Transverse colon (tissue), 4 donors: ENCODE measurements at regions not wholly inside any gene's neighbourhood (a gene's known extent, or its start where the extent isn't known, plus 50 kb on each side); places are given as distances from the start of the nearest gene placed in this dataset.

Experiments used
- CTCF ChIP-seq, 5 experiments: fragments of 200-600 bp in 3 of 5; fragments of 450-650 bp in 2 of 5; sonication (generic) in 3 of 5; IDR thresholded peaks; 1 replicate in 2 of 5; 2 replicates in 3 of 5; pipeline ENCODE4 v1.5.1; 2016 to 2017; ENCODE audit warnings: antibody characterized with exemption in 5 of 5, inconsistent platforms in 3 of 5, mild to moderate bottlenecking in 2 of 5, moderate library complexity in 1 of 5
- POLR2A ChIP-seq: fragments of 450-650 bp; IDR thresholded peaks from one replicate; pipeline ENCODE4 v1.6.1; 2016; ENCODE audit warnings: antibody characterized with exemption, mild to moderate bottlenecking, moderate library complexity
- POLR2AphosphoS5 ChIP-seq, 3 donors: sonication (generic); formaldehyde crosslinking; IDR thresholded peaks; one replicate each; pipeline ENCODE4 v1.6.1; 2016; ENCODE audit warnings: antibody characterized with exemption in 3 of 3

GRCh38 chr5:61622156-61622555 lies 290.1 kb downstream of the ZSWIM6 start:
- TF ChIP-seq POLR2A = no peak
- no peak for TF ChIP-seq CTCF (IDR thresholded peaks at IDR 0.05)
- no peak for TF ChIP-seq POLR2AphosphoS5 (IDR thresholded peaks at IDR 0.05)
